ENCODE measurements at regions not wholly inside any gene's neighbourhood (a gene's known extent, or its start where the extent isn't known, plus 50 kb on each side); places are given as distances from the start of the nearest gene placed in this dataset.

DNA sequence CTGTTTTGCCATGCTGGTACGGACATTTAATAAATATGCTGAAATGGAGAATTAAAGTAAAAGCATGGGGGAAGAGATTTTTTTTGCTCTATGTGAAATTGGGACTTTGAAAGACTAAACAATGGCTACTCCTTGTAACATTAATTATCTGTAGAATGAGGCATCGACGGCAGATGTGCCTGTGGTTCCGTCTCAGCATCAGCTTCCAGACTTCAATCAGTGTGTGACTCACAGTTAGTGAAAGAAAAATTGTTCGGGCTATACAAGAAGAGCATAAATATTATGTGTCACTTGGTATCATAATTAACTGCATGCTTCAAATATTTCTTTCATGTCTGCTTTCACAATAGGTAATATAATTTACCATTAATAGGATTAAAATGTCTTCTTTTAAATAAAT, 117.0 kb upstream of the SMIM21 start:
- H3K79me2 ChIP-seq (ENCODE audit: low read depth) = no peaks in the 10 kb centered on the region
- no peak overlapping the region for H3K27ac ChIP-seq
- ChIA-PET CTCF (no interaction called here), POLR2A (ENCODE audit: unreplicated experiment) (no interaction called here)
- TF ChIP-seq, protein P1, sequence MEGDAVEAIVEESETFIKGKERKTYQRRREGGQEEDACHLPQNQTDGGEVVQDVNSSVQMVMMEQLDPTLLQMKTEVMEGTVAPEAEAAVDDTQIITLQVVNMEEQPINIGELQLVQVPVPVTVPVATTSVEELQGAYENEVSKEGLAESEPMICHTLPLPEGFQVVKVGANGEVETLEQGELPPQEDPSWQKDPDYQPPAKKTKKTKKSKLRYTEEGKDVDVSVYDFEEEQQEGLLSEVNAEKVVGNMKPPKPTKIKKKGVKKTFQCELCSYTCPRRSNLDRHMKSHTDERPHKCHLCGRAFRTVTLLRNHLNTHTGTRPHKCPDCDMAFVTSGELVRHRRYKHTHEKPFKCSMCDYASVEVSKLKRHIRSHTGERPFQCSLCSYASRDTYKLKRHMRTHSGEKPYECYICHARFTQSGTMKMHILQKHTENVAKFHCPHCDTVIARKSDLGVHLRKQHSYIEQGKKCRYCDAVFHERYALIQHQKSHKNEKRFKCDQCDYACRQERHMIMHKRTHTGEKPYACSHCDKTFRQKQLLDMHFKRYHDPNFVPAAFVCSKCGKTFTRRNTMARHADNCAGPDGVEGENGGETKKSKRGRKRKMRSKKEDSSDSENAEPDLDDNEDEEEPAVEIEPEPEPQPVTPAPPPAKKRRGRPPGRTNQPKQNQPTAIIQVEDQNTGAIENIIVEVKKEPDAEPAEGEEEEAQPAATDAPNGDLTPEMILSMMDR (conservative IDR thresholded peaks at IDR 0.05) = no peak
- TF ChIP-seq EZH2 (IDR thresholded peaks at IDR 0.05; ENCODE audit: low read depth) = no peak
- BruUV-seq (replicated peaks) = no TSS peak
- H3K4me1 ChIP-seq (replicated peaks; ENCODE audit: insufficient read depth) = no peaks in the 10 kb centered on the region
- no peak overlapping the region for H3K4me2 ChIP-seq
- H3K27me3 ChIP-seq (ENCODE audit: insufficient read depth, low read depth) = peaks cover 39% of the 10 kb centered on the region
- no peaks in the 10 kb centered on the region for H4K20me1 ChIP-seq (ENCODE audit: insufficient read depth)
- intact Hi-C loops (cut with micrococcal nuclease; ENCODE audit: unreplicated experiment) = no loop called here
- no peak overlapping the region for H3K4me3 ChIP-seq
- DNase-seq = no peak
- H2AFZ ChIP-seq = no peak overlapping the region
- H3K9me3 ChIP-seq (ENCODE audit: insufficient read depth, low read depth) = no peaks in the 10 kb centered on the region
- no peaks in the 10 kb centered on the region for H3F3A ChIP-seq (ENCODE audit: insufficient read depth, low read depth)
- no peaks in the 10 kb centered on the region for H3K9me2 ChIP-seq (ENCODE audit: insufficient read depth)
- H3K36me3 ChIP-seq (ENCODE audit: low read depth) = no peaks in the 10 kb centered on the region

DNA sequence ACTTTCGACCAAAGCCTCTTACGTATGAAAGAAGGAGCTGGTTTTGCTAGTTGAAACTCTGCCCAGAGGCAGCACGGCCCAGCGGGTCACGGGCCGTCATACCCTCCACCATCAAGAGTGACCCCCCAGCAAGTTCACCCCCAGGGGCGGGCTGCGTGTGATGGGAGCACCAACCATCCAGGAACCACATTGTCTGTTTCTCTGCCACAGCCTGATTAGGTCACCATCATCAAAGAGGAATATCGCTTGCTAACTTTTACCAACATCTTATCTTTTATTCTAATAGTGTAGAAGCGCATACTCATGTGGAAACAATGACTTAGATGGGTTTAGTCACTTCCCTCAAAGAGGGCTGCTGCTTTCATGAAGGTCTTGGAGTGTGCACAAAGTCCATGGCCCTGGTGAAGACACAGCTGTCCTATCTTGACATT, 116.6 kb upstream of the SMIM21 start:
- H3K9me3 ChIP-seq (ENCODE audit: insufficient read depth, low read depth) = no peaks in the 10 kb centered on the region
- no peak overlapping the region for H3K27ac ChIP-seq
- no peaks in the 10 kb centered on the region for H3F3A ChIP-seq (ENCODE audit: insufficient read depth, low read depth)
- no TSS peak for BruUV-seq (replicated peaks)
- no peak for DNase-seq
- no peaks in the 10 kb centered on the region for H4K20me1 ChIP-seq (ENCODE audit: insufficient read depth)
- no peak overlapping the region for H2AFZ ChIP-seq
- H3K36me3 ChIP-seq (ENCODE audit: low read depth) = no peaks in the 10 kb centered on the region
- H3K9me2 ChIP-seq (ENCODE audit: insufficient read depth) = no peaks in the 10 kb centered on the region
- H3K4me3 ChIP-seq = no peak overlapping the region
- POLR2A ChIA-PET (ENCODE audit: unreplicated experiment) = no interaction called here
- no peaks in the 10 kb centered on the region for H3K79me2 ChIP-seq (ENCODE audit: low read depth)
- H3K4me1 ChIP-seq (replicated peaks; ENCODE audit: insufficient read depth) = no peaks in the 10 kb centered on the region
- H3K27me3 ChIP-seq (ENCODE audit: insufficient read depth, low read depth) = peaks cover 35% of the 10 kb centered on the region
- H3K4me2 ChIP-seq = no peak overlapping the region
- intact Hi-C loops (cut with micrococcal nuclease; ENCODE audit: unreplicated experiment) = no loop called here
- TF ChIP-seq EZH2 (IDR thresholded peaks at IDR 0.05; ENCODE audit: low read depth) = no peak
- TF ChIP-seq, protein P1 (conservative IDR thresholded peaks at IDR 0.05) = no peak
- CTCF ChIA-PET = no interaction called here

DNA sequence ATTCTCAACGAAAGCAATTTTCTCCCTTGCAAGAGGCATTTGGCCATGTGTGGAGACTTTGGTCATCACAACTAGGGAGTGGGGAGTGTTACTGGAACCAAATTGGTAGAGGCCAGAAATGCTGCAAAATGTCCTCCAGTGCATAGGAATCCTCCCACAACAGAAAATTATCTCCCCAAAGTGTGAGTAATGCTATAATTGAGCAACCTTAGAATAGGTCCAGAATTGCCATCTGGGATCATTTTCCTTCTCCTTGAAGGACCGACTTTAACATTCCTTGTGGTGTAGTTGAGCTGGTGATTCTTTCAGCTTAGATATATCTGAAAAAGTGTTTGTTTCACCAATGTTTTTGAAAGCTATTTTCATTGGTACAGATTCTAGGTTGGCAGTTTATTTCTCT, 111.2 kb upstream of the SMIM21 start:
- H3F3A ChIP-seq (ENCODE audit: insufficient read depth, low read depth) = no peaks in the 10 kb centered on the region
- H3K27me3 ChIP-seq (ENCODE audit: insufficient read depth, low read depth) = peaks cover 26% of the 10 kb centered on the region
- 0 out of 2 replicates have a peak, but pooled peaks cover 2% of the 10 kb centered on the region for H3K9me2 ChIP-seq (ENCODE audit: insufficient read depth)
- H3K79me2 ChIP-seq (ENCODE audit: low read depth) = no peaks in the 10 kb centered on the region
- H3K27ac ChIP-seq = no peak overlapping the region
- DNase-seq = no peak
- intact Hi-C loops (cut with micrococcal nuclease; ENCODE audit: unreplicated experiment) = no loop called here
- no TSS peak for BruUV-seq (replicated peaks)
- no peak overlapping the region for H3K4me3 ChIP-seq
- no peak overlapping the region for H2AFZ ChIP-seq
- H3K36me3 ChIP-seq (ENCODE audit: low read depth) = no peaks in the 10 kb centered on the region
- no peaks in the 10 kb centered on the region; the same call in 1 of the 2 replicates for H4K20me1 ChIP-seq (ENCODE audit: insufficient read depth)
- ChIA-PET POLR2A (ENCODE audit: unreplicated experiment) (no interaction called here), CTCF (no interaction called here)
- H3K9me3 ChIP-seq (ENCODE audit: insufficient read depth, low read depth) = no peaks in the 10 kb centered on the region
- H3K4me2 ChIP-seq = no peak overlapping the region
- TF ChIP-seq EZH2 (IDR thresholded peaks at IDR 0.05; ENCODE audit: low read depth) = no peak
- TF ChIP-seq, protein P1 (conservative IDR thresholded peaks at IDR 0.05) = no peak
- H3K4me1 ChIP-seq (replicated peaks; ENCODE audit: insufficient read depth) = no peaks in the 10 kb centered on the region
